Tibial nerve (tissue), 4 donors: ENCODE measurements at regions not wholly inside any gene's neighbourhood (a gene's known extent, or its start where the extent isn't known, plus 50 kb on each side); places are given as distances from the start of the nearest gene placed in this dataset.

Source experiments
- CTCF ChIP-seq, 5 experiments: fragments of 200-600 bp in 3 of 5; fragments of 450-650 bp in 2 of 5; sonication (generic) in 3 of 5; IDR thresholded peaks; one replicate each; pipeline ENCODE4 v1.5.1; 2016 to 2019; ENCODE audit warnings: antibody characterized with exemption in 5 of 5, mild to moderate bottlenecking in 3 of 5, moderate library complexity in 2 of 5
- EP300 ChIP-seq, 2 donors: sonication (generic); formaldehyde crosslinking; IDR thresholded peaks; one replicate each; pipeline ENCODE4 v1.6.1; 2017; ENCODE audit warnings: antibody characterized with exemption in 2 of 2, mild to moderate bottlenecking in 1 of 2

DNA sequence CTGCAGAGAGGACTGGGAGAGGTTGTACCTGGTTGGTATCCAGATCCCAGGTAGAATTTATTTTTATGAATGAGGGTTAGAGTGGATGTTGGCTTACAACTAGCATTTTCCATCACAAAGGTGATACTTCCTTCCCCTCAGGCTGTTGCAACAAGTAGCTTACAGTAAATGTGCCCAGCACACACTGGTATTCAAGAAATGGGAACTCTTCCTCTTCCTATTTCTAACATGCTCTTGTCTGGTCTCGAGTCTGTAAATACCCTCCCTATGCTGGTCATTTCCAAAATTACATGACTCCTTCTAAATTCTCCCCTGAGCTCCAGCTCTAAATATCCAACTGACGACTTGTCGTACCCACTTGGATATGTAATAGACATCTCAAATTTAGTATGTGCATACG lies 90.1 kb upstream of the FOXC1 start:
- TF ChIP-seq CTCF (IDR thresholded peaks at IDR 0.05): no peak
- no peak for TF ChIP-seq EP300 (IDR thresholded peaks at IDR 0.05)
